Keratinocyte (primary cell): ENCODE measurements at regions not wholly inside any gene's neighbourhood (a gene's known extent, or its start where the extent isn't known, plus 50 kb on each side); places are given as distances from the start of the nearest gene placed in this dataset.
"Not testable (repeated sequence)": the region's sequence is repeated elsewhere in the genome, so short reads cannot be mapped to it uniquely, and the experiment has no call there.

Source experiments
- DNase-seq: peaks from one replicate; pipeline ENCODE4 v3.0.0-alpha.2; 2011; ENCODE audit warnings: low read depth, missing footprints, low spot score
- FAIRE-seq: peaks from 2 replicates; lab custom pipeline; 2011; peaks lifted over from hg19 to GRCh38; lab: Jason Lieb, UNC
- H2AFZ ChIP-seq: 2 replicates; pipeline ENCODE4 v1.6.0; 2012; ENCODE audit warnings: low read length, control low read depth, inconsistent platforms; ENCODE audit not compliant: control insufficient read depth
- H3K27ac ChIP-seq: 2 replicates; pipeline ENCODE4 v1.5.1; 2011; ENCODE audit warnings: low read length; ENCODE audit not compliant: control insufficient read depth, insufficient read depth
- H3K27me3 ChIP-seq: 3 replicates; pipeline ENCODE4 v1.6.0; 2011; ENCODE audit warnings: low read length; ENCODE audit not compliant: control insufficient read depth, insufficient read depth; ENCODE audit errors: extremely low read depth
- H3K36me3 ChIP-seq, 2 experiments: 2 replicates in 1 of 2; 3 replicates in 1 of 2; pipeline ENCODE4 v1.5.1; 2011; ENCODE audit warnings: low read length in 2 of 2, mild to moderate bottlenecking in 1 of 2; ENCODE audit not compliant: control insufficient read depth in 2 of 2, insufficient read depth in 2 of 2; ENCODE audit errors: extremely low read depth in 1 of 2
- H3K4me1 ChIP-seq: 3 replicates; pipeline ENCODE4 v1.5.1; 2011; ENCODE audit warnings: low read length; ENCODE audit not compliant: control insufficient read depth, insufficient read depth; ENCODE audit errors: extremely low read depth
- H3K4me2 ChIP-seq: 3 replicates; pipeline ENCODE4 v1.6.0; 2011; ENCODE audit warnings: low read depth, low read length; ENCODE audit not compliant: control insufficient read depth, insufficient read depth; ENCODE audit errors: extremely low read depth
- H3K4me3 ChIP-seq, 3 experiments: fragments of 200-600 bp in 1 of 3; sonication (generic) in 1 of 3; 2 replicates in 2 of 3; 3 replicates in 1 of 3; pipeline ENCODE4 v1.5.1; 2011 to 2016; ENCODE audit warnings: low read length in 3 of 3, mild to moderate bottlenecking in 3 of 3, control low read depth in 2 of 3, inconsistent platforms in 1 of 3, low read depth in 1 of 3, mixed read lengths in 1 of 3, mixed run types in 1 of 3, moderate library complexity in 1 of 3; ENCODE audit not compliant: control insufficient read depth in 2 of 3, insufficient read depth in 2 of 3; ENCODE audit errors: extremely low read depth in 1 of 3
- H3K79me2 ChIP-seq: 2 replicates; pipeline ENCODE4 v1.6.0; 2012; ENCODE audit warnings: low read length; ENCODE audit not compliant: control insufficient read depth, insufficient read depth
- H3K9ac ChIP-seq: 3 replicates; pipeline ENCODE4 v1.6.0; 2011; ENCODE audit warnings: low read length; ENCODE audit not compliant: control insufficient read depth, insufficient read depth; ENCODE audit errors: extremely low read depth
- H3K9me1 ChIP-seq: 3 replicates; pipeline ENCODE4 v1.6.0; 2011; ENCODE audit warnings: low read length; ENCODE audit not compliant: control insufficient read depth, insufficient read depth; ENCODE audit errors: extremely low read depth
- H3K9me3 ChIP-seq: 2 replicates; pipeline ENCODE4 v1.5.1; 2012; ENCODE audit warnings: low read depth, low read length; ENCODE audit not compliant: control insufficient read depth
- H4K20me1 ChIP-seq: 3 replicates; pipeline ENCODE4 v1.6.0; 2011; ENCODE audit warnings: low read length; ENCODE audit not compliant: control insufficient read depth, insufficient read depth; ENCODE audit errors: extremely low read depth
- dilution Hi-C: fragments of 300-500 bp; cut with MboI; formaldehyde crosslinking; loops from one replicate; pipeline ENCODE4 v1.7.0; 2020; ENCODE audit warnings: low sequenced_read_pairs; ENCODE audit not compliant: extremely low pct_ligation_motif_present

DNA sequence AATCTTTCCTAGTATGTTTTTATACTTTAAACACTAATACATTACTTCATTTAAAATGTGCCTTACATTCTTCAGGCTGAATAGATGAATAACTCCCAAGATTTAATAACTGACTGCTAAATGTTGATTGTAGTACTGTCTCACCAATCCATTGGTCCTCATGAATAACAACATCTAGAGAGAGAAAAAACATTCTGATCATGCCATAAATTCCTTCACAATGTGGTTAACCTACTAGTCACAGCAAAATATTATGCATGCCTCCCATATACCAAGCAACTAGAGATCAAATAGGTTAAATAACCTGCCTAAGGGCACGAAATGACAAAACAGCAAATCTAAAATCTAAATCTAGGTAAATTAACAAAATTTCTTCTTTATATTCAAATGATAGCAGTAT, 66.2 kb downstream of the SYT15 start:
- H3K27ac ChIP-seq, H2AFZ ChIP-seq, H3K9me3 ChIP-seq, FAIRE-seq, H3K9ac ChIP-seq, H3K36me3 ChIP-seq, dilution Hi-C loops, H3K27me3 ChIP-seq, DNase-seq, H4K20me1 ChIP-seq, H3K9me1 ChIP-seq, H3K4me1 ChIP-seq, H3K79me2 ChIP-seq, H3K4me2 ChIP-seq, H3K4me3 ChIP-seq: not testable (repeated sequence)

DNA sequence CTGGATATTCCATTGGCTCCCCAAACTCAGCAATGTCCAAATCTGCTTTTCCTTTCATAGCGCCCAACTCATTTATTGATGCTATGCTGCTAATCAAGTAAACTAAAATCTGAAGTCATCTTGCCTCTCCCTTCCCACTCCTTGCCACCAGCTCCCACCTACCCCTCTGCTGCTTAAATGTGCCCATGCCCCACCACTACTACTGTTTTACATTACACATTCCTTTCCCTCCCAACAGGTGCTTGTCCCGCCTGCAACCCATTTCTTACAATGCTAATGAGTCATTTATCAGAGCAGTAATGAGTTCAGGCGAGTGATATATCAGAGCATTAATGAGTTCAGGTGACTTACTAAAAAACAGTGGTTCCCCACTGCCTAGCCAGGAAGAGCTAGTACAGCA, 67.2 kb downstream of the SYT15 start:
- H3K4me3 ChIP-seq, FAIRE-seq, H3K9me1 ChIP-seq, H2AFZ ChIP-seq, H3K36me3 ChIP-seq, DNase-seq, H3K4me2 ChIP-seq, H3K27me3 ChIP-seq, H4K20me1 ChIP-seq, H3K4me1 ChIP-seq, H3K9ac ChIP-seq, H3K79me2 ChIP-seq, H3K9me3 ChIP-seq, H3K27ac ChIP-seq, dilution Hi-C loops: not testable (repeated sequence)

DNA sequence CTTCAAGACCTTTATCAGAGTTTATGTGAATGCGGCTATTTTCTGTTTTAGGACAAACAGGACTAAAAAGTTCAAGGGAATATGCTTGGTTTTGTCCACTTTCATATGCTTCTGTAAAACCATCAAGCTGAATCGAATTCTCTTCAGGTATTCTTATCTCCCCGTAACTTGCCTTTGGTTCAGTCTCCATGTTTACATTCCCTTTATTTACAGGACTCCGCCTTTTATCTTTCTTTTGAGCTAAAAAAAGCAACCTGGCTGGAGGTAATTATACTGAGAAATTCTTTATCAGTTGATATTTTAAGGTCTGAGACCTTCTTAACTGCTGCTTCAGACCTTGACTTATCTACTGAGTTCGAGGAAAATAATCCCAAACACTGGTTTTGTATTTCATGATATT, 72.0 kb downstream of the SYT15 start:
- H3K9me3 ChIP-seq, H2AFZ ChIP-seq, DNase-seq, H3K4me2 ChIP-seq, H3K27ac ChIP-seq, H3K36me3 ChIP-seq, FAIRE-seq, H3K27me3 ChIP-seq, H4K20me1 ChIP-seq, H3K79me2 ChIP-seq, dilution Hi-C loops, H3K9ac ChIP-seq, H3K4me1 ChIP-seq, H3K4me3 ChIP-seq, H3K9me1 ChIP-seq: not testable (repeated sequence)

DNA sequence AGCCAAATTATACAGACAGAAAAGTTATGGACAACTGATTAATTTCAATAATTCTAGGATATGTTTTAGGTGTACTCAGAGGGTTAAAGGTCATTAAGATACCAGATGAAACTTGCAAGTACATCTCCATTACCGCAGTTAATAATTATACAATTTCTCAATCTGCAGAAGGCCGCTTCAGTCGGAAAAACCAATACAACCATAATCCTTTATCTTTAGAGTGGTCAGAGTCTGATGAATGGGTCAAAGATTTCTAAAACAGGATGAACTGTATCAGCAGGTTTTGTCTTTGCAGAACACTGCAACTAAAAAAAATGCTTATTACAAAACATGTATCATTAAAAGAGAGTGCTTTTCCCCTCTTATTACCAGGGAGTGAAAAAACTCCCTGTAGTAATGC, 78.5 kb downstream of the SYT15 start:
- H3K9ac ChIP-seq, H3K79me2 ChIP-seq, H3K9me3 ChIP-seq, H2AFZ ChIP-seq, H3K4me1 ChIP-seq, H3K9me1 ChIP-seq, dilution Hi-C loops, DNase-seq, FAIRE-seq, H4K20me1 ChIP-seq, H3K27me3 ChIP-seq, H3K27ac ChIP-seq, H3K4me2 ChIP-seq, H3K36me3 ChIP-seq, H3K4me3 ChIP-seq: not testable (repeated sequence)

DNA sequence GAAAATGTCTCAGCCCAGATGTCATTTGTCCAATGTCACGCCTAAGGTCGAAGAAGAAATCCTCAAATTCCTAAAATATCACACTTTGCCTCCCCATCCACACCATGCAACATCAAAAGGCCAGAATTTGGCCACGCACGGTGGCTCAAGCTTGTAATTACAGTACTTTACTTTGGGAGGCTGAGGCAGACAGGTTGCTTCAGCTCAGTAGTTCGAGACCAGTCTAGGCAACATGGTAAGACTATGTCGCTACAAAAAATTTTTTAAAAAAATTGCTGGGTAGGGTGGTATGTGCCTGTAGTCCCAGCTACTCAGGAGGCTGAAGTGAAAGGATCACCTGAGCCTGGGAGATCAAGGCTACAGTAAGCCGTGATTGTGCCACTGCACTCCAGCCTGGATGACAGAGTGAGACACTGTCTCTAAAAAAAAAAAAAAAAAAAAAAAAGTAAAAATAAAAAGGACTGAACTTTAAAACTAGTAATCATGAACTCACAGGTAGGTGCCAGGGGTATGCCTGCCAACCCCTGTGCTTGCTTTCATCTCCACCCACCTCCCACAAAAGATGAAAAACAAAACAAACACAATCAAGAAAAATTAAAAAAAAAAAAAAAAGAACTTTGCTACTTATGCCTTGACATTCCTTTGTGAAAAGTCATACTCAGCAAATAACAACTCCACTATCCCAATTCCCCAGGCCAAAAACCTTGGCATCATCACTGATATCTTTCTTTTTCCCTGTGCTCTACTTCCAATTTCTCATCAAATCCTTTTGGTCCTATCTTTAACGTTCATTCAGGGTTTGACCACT, 81.3 kb downstream of the SYT15 start:
- H3K9me3 ChIP-seq, H3K4me1 ChIP-seq, H2AFZ ChIP-seq, H3K4me2 ChIP-seq, H3K79me2 ChIP-seq, H3K9ac ChIP-seq, H3K27me3 ChIP-seq, DNase-seq, FAIRE-seq, H3K9me1 ChIP-seq, H3K4me3 ChIP-seq, H4K20me1 ChIP-seq, H3K36me3 ChIP-seq, dilution Hi-C loops, H3K27ac ChIP-seq: not testable (repeated sequence)
